Activated CD8-positive, alpha-beta memory T cell treated with anti-CD3 and anti-CD28 coated beads, Interleukin-2, amount 50 U/mL, for 24 hours (primary cell): ENCODE measurements at regions not wholly inside any gene's neighbourhood (a gene's known extent, or its start where the extent isn't known, plus 50 kb on each side); places are given as distances from the start of the nearest gene placed in this dataset.
"Not testable (repeated sequence)": the region's sequence is repeated elsewhere in the genome, so short reads cannot be mapped to it uniquely, and the experiment has no call there.

Source experiments
- DNase-seq: peaks from one replicate; pipeline ENCODE4 v3.0.0-alpha.2; 2020; ENCODE audit errors: extremely low read depth

DNA sequence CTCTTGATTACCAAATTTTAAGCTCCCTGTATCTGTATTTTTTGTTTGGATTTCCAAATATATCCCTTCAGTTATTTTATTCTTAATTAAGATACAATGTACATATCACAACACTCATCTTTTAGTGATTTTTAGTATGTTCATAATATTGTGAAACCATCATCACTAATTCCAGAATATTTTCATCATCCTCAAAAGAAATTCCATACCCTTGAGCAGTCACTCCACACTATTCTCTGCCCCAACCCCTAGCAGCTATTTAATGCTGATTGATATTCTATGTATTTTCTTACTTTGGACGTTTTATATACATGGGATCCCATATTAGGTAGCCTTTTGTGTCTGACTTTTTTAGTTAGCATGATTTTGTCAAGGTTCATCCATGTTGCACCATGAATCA lies 127.4 kb upstream of the SLC8A1 start:
- no peak for DNase-seq

DNA sequence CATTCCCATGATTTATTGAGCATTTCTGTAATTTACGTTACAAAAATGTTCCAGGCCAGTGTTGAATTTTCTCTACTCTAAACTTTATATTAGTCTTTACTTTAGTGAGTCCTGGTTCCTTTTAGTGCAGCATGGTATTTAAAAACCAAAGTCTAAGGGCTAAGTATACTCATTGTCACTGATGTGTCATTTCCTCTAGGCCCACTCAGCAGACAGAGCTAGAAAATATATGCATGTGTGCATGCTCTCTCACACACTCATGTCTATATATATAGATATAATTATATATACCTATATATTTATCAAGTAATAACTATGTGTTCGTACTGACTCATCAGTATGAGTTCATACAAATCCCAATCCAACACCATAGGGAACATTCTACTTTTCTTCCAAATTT lies 132.5 kb upstream of the SLC8A1 start:
- DNase-seq, result no peak

DNA sequence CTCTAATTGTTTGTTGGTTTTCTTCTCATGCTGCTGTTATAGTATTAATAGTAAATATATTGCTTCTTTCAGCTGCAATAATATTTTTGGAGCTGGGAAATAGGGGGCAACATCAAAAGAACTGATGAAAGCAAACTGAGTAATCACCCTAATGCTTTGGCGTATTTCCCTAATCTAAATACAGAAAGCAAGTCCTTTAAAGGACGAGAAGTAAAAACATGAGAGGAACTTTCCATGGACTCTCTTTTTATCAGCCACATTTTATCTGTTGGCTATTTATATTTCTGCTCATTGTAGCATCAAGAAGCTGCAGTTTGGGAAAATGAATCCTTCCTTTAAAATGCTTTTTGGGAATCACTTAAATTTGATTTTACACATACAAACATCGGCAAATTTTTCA lies 139.9 kb upstream of the SLC8A1 start:
- no peak for DNase-seq

DNA sequence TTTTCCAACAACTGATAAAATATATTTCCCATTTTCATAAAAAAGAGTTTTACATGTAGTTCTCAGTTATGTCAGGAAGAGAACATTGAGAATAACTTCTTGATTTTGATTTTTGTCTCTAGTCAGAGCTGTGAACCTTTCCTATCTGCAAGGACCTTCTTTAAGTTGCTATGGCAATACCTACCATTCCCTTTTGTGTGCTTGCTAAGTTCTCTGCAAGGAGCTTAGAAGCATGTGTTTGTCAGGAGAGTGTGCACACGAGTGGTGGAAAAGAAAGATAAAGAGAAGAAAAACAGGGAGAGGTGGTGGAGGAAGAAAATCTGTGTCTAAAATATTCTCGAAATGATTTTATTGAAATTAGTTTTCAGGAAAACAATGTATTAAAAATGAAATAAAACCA lies 140.3 kb upstream of the SLC8A1 start:
- DNase-seq, result no peak

DNA sequence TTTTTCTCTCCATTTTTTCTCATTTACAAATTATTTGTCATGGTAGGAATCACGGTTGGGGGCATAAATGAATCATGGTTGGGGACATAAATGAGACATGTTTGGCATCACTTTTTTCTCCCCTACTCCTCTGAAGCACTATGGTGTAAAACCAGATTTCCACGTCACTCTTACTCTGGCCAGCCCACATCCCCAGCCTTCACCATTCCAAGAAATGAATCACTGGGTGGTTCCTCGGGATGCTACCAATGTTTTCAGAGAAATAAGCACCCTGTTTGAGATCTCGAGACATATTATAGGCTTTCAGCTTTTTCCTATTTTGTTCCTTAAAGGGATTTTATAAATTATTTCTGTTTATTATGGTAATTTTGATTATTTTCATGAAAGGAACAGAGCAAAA lies 155.0 kb upstream of the SLC8A1 start:
- no peak for DNase-seq

DNA sequence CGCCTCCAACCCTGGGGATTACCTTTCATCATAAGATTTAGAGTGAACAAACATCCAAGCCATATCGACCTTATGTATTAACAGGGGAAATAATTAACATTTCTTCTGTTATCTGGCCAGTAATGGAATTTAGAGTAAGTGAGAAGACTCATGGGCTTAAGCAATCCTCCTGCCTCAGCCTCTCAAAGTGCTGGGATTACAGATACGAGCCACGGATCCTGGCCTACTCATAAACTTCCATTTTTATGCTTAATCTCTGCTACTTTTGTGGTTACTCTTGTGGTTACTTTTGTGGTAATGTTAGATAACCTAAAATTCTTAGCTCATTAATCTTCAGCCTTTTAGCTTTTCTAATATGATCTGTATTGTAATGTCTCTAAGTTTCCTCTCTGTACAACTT lies 159.3 kb upstream of the SLC8A1 start:
- DNase-seq, result no peak

DNA sequence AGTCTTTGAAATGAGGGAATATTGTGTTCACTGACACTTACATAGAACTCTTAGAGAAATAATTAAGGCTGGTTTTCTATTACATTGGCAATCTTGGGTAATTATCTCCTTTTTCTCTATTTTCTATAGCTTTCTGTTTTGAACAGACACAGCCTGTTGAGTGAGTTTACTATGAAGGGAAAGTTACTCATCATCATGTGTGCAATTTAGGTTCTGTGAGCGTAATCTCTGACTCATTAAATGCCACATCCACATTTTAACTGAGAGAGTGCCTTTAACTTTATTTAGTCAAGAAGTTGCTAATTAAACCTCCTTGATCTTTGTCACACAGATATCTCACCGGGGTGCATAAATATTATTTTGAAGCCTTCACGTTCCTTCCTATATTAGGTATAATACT lies 174.0 kb upstream of the SLC8A1 start:
- DNase-seq, result no peak

DNA sequence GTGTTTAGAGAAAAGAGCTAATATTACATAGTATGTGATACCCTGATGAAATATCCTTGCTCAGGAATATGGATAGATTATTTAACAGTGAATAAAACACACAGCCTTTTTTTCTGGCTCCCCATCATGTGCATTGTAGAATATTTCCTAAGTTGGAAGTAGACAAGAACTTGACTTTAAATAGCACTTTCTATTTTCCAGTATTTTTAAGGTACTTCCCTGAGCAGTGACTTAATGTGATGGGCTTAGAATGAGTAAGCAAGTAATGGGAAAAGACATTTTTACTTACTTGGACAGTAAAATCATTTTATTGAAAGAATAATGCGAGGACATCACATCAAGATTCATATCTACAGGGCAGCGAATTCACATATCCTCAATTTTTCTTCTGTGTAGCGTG lies 176.7 kb upstream of the SLC8A1 start:
- DNase-seq, result no peak

DNA sequence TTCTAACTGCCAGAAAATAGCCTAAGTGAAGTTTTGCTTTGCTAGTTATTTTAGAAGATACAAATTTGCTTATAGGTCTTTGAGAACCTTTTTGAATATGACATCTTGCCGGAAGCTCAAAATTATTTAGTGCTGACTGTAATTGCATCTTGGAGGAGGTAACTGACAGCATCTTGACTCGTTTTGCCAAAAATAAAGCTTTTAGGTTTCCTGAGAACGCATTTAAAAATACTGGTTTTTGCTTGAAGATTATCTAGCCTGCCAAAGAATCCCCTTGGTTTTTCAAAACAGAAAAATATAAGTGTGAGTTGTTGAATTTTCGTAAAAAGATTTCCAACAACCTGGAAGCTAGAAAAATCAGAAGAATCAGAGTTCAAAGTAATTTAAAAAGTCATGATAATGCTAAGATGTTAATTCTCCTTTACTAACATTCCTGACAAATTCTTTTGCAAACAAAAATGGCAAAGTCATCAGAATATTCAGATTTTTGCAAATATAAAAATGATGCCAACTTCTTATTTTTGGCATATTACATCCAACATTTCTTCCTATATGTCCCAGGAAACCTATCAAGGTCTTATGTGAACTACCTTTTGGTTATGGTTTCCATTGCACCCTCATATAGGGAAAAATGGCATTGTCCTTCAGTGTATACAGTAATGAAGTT lies 178.0 kb upstream of the SLC8A1 start:
- no peak for DNase-seq

DNA sequence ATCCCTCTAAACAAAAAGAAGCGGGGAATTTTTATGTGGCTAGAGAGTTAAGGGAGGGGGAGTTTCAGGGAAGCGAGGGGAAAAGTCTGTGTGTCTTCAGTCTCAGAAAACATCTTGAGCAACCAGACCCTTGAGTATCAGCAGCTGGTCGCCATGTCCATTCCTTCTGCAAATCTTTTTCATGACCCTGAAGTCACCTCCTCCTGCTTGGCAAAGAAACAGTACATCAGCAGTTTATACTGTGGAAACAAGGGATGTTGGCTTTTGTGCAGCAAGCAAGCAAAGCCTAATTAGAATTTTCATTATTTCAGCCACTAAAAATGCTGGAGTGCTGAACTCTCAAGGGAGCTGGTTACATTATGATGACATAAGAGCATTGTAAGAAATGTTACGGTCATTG lies 187.4 kb upstream of the SLC8A1 start:
- DNase-seq, result no peak

DNA sequence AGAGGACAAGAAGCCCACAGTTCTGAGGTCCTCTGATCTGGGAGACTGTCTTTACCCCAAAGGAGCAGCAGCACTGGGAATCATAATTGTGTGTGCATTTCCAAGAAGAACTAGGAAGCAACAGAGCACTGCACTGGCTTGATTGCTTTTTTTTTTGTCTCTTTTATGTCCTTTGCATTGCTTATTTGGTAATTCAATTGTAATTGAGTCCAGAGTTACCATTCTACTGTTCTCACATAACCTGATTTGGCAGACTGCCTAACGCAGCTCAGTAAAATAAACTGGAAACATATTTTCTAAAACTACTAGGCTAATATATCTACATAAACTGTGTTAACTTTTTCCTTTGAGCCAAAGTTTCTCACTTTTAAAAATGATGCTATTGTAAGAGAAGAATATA lies 190.3 kb upstream of the SLC8A1 start:
- no peak for DNase-seq

DNA sequence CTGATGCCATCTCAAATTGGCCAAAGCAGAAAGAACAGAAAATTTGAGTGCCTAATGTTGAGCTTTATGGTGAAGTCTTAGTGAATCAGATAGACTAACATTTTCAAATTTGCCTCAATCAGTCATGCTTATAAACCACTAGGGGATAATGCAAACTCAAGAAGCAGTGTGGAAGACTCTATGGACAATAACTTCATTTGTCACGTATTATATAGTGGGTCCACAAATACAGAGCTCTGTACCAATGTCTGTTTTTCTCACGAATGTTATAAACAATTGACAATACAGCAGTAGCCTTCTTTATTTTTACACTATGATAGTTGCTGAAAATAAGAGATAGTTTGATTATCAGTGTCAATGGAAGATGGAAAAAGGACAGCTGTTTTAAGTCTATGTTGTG lies 190.8 kb upstream of the SLC8A1 start:
- no peak for DNase-seq

DNA sequence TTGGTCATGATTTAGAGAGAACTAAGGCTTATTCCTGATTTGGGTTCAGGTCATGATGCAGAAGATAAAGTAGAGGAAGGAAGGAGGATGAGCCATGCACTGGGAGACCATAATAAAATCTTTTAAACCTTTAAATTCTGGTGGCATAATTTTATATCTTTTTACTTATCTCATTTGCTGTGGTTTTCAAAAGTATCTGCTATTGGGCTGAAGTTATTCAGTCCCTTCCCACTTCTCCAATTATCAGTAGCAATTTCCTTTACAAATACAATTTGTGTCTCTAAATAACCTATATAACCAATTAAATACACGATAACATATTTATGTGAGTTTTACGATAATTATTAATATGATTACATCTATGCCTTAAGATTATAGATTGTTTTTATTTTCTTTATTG lies 194.8 kb upstream of the SLC8A1 start:
- DNase-seq, result no peak

DNA sequence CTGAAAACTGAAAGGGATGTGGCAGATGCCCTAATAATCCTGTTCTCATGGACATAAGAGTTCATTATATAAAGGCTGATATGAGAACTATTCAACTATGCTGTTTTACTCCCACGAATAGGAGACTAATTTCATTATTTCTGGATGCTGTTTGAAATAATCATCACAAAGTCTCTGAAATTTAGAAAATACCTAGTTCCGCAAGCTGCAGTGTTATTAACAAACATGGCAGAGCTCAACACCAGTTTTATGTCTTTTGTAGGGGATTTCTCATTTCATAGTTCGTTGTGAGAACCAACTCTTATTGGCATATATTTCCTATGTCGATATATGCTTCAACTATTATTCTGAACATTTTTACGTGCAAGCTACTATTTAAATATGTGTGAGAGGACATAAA lies 200.3 kb upstream of the SLC8A1 start:
- no peak for DNase-seq

DNA sequence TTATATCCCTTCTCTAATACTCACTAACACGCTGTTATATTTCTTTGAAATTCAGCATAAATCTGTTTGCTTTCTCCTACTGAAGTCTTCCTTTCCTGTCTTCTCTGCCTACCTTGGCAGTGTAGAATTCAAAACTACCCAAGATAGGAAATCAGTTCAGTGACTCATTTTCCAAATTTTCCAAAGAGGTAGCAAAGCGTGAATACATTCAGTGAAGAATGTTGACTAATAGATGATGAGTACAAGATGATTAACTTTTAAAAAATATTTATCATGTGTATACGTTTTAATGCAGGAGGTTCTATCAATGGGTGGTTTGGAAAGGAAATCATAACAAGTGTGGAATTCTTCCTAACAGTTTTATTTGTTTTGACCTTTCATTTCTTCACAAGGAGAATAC lies 201.9 kb upstream of the SLC8A1 start:
- DNase-seq, result no peak

DNA sequence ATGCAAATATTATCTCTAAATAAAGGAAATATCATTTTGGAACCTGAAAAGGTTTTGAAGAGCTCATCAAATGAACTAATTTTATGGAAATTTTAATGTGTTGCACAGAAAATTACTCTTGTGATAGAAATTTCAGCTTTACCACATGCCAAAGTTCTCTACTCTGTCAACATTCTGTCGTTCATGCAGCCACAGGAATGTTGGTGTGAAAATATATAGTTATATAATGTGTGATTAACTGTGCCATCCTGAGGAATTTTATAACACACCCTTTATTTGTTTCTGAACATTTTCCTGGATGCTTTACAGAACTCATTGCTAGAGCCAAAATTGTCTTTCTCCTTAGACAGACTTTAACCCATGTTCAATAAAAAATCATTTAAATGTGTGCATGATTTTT lies 202.5 kb upstream of the SLC8A1 start:
- DNase-seq, result no peak

DNA sequence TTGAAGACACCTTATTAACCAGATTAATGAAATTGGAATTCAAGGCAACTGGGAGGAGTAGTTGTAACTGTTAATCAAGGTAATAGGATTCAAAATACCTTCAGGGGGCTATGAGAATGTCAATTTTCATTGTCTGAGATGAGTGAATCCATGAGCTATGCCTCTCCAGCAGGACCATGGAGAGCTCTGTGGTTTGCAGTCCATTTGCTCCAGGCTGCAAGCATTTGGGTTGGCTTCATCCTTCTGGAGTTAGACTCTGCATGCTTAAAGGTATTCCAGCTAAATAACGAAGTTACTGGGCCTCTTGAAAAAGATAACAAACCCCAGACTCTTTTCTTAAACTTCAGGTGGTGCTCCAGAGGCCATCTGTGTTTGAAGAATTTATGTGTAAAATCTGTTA lies 207.1 kb upstream of the SLC8A1 start:
- DNase-seq, result no peak

DNA sequence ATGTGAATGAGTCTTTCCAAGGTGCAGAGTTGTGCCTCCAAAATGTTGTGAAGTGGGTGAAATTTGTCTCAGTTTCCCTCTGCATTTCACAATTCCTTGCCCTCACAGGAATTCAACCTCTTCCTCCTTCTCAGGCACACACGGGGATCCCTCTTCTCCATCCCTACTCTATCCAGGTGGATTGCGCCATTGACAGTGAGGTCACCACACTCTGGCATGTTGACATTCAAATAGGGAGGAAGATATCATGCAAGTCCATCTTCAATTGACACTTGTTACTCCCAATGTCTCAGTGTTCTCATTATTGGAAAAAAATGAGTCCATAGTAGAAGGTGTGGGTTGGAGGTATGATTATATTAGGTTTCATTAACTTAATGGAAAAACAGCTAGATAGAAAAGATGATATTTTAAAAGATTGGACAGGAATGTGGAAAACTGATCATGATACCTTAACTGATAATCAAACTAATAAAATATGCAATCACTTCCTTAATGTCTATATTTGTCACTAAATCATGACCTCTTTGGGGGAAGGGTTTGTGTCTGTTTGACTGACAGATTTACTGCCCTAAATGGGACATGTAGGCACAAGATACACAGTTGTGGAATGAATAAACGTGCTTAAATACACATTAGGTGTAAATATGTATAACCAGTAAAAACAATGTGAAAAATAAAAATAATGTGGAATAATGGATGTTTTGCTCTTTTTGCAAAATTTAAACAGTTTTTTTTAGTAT lies 213.8 kb upstream of the SLC8A1 start:
- DNase-seq, result no peak

DNA sequence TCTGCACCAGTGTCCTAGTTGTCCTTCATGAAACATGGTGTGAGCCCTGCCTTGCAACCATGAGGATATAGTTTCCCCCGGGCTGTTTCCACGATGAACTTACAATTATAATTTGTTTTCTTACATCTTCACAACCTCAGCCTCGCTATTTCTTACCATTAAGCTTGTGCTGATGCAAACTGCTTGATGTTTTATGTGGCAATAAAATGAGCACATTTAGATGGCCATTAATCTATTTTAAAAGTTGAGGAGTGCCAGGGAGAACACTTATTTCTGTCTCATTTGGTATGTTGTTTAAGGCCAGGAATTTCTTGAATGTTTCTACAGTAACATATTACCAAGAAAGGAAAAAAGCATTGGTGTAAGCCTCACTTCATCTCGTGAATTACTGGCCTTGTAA lies 214.5 kb upstream of the SLC8A1 start:
- DNase-seq, result no peak

DNA sequence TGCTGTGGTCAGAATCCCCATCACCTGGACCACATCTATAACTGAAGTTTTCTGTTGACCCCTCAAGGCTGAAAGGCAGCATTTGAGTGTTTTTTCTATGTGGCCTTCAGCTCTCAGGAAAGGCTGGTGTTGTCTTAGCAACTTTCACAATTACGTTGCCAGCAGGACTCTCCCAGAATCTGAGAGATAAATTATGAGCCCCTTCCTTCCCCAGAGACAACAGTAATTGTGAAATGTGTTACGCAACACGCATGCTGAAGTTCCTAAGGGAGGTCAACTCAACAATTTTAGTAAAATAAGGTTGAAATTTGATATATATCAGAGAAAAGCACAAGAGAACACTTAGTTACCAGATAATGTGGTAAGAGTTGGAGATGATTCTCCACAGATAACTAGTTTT lies 216.5 kb upstream of the SLC8A1 start:
- DNase-seq, result no peak

DNA sequence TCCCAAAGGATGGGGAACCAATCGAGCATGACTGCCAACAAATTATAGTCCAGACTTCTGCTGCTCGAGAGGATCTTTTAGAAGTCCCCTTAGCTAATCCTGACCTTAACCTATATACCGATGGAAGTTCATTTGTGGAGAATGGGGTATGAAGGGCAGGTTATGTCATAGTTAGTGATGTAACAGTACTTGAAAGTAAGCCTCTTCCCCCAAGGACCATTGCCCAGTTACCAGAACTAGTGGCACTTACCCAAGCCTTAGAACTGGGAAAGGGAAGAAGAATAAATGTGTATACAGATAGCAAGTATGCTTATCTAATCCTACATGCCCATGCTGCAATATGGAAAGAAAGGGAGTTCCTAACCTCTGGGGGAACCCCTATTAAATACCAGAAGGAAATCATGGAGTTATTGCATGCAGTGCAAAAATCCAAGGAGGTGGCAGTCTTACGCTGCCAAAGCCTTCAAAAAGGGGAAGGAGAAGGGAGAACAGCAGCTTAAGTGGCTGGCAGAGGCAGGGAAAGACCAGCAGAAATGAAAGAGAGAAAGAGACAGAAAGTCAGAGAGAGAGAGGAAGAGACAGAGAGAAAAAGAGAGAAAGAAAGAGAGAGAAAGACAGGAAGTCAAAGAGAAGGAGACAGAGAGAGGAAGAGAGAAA lies 224.4 kb upstream of the SLC8A1 start:
- not testable (repeated sequence) for DNase-seq

DNA sequence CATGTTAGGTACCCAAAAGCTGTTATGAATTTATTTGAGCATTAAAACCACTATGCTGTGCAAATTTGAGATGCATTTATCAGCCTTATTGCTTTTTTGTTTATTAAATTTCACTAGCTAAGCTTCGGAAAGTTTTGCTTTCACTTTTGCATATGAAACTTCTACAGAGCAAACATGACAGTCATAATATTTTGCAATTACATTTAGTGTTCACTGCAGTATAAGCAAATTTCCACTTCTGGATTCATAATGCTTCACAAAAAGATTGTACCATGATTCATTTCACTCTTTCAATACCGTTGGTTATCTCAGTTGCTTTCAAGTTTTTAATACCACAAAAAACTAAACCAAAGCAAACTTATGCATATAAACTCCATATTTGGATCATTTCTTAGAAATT lies 228.7 kb upstream of the SLC8A1 start:
- no peak for DNase-seq

DNA sequence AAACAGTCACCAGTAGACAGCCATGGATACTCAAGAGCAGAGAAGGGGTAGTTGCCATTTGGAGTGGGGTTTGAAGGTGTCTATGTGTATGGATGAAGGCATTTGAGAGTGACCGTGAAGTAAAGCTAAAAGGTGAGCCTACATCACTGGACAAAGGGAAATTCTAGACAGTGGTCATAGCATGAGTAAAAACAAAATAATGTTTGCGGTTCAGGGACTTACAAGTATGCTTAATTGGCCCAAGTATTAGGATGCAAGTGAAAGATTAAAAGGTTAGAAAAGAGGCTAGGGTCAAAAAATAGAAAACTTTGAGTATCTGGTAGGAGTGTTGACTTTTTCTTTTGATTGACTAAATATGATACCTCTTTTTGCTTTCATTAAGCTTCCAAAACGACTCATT lies 238.1 kb upstream of the SLC8A1 start:
- no peak for DNase-seq
